IMR-90 (cell line): ENCODE measurements at regions not wholly inside any gene's neighbourhood (a gene's known extent, or its start where the extent isn't known, plus 50 kb on each side); places are given as distances from the start of the nearest gene placed in this dataset.

ENCODE experiments used
- CEBPB ChIP-seq: IDR thresholded peaks from 2 replicates; pipeline ENCODE4 v1.6.1; 2012; ENCODE audit warnings: low read depth, low read length, improper control_type of control experiment
- CTCF ChIP-seq: conservative IDR thresholded peaks from 2 replicates; pipeline ENCODE4 v1.5.1; 2012; ENCODE audit warnings: mild to moderate bottlenecking, low read depth, low read length, improper control_type of control experiment
- ELK1 ChIP-seq: fragments of 150-350 bp; IDR thresholded peaks from 2 replicates; pipeline ENCODE4 v1.6.1; 2016; ENCODE audit warnings: low read depth, mild to moderate bottlenecking, low read length, moderate library complexity, borderline replicate concordance
- FOS ChIP-seq: fragments of 150-350 bp; IDR thresholded peaks from 2 replicates; pipeline ENCODE4 v1.6.1; 2016; ENCODE audit warnings: low read depth, low read length
- MAFK ChIP-seq: IDR thresholded peaks from 2 replicates; pipeline ENCODE4 v1.6.1; 2012; ENCODE audit warnings: low read depth, low read length, improper control_type of control experiment
- MAZ ChIP-seq: IDR thresholded peaks from 2 replicates; pipeline ENCODE4 v1.6.1; 2012; ENCODE audit warnings: low read depth, mild to moderate bottlenecking, low read length, improper control_type of control experiment, moderate library complexity, borderline replicate concordance
- MXI1 ChIP-seq: IDR thresholded peaks from 2 replicates; pipeline ENCODE4 v1.6.1; 2012; ENCODE audit warnings: low read depth, mild to moderate bottlenecking, low read length, moderate library complexity, borderline replicate concordance
- NFE2L2 ChIP-seq: fragments of 150-350 bp; IDR thresholded peaks from 2 replicates; pipeline ENCODE4 v1.6.1; 2016; ENCODE audit warnings: low read depth, mild to moderate bottlenecking, low read length
- POLR2A ChIP-seq: IDR thresholded peaks from 2 replicates; pipeline ENCODE4 v1.6.1; 2012; ENCODE audit warnings: mild to moderate bottlenecking, low read depth, low read length
- RCOR1 ChIP-seq: IDR thresholded peaks from 2 replicates; pipeline ENCODE4 v1.6.1; 2012; ENCODE audit warnings: mild to moderate bottlenecking, low read length, improper control_type of control experiment; ENCODE audit not compliant: insufficient replicate concordance
- RFX5 ChIP-seq: IDR thresholded peaks from 2 replicates; pipeline ENCODE4 v1.8.0; 2012; ENCODE audit warnings: low read depth, mild to moderate bottlenecking, low read length, moderate library complexity
- SMC3 ChIP-seq: fragments of 150-350 bp; IDR thresholded peaks from 2 replicates; pipeline ENCODE4 v1.6.1; 2016; ENCODE audit warnings: low read depth, mild to moderate bottlenecking, antibody characterized with exemption, low read length, moderate library complexity

GRCh38 chr6:33957892-33958525 is 154.2 kb upstream of the MLN start:
- TF ChIP-seq CTCF (no peak), POLR2A (no peak), RFX5 (no peak), ELK1 (no peak), FOS (no peak), MXI1 (no peak), SMC3 (no peak), NFE2L2 (no peak), MAZ (no peak), RCOR1 (no peak), CEBPB (no peak), MAFK (no peak)
